Medulla oblongata (tissue), 1 donor: ENCODE measurements at regions not wholly inside any gene's neighbourhood (a gene's known extent, or its start where the extent isn't known, plus 50 kb on each side); places are given as distances from the start of the nearest gene placed in this dataset.
"Not testable (repeated sequence)": the region's sequence is repeated elsewhere in the genome, so short reads cannot be mapped to it uniquely, and the experiment has no call there.

Source experiments
- DNase-seq: peaks from one replicate; pipeline ENCODE4 v3.0.0-alpha.2; 2015; ENCODE audit errors: extremely low spot score

DNA sequence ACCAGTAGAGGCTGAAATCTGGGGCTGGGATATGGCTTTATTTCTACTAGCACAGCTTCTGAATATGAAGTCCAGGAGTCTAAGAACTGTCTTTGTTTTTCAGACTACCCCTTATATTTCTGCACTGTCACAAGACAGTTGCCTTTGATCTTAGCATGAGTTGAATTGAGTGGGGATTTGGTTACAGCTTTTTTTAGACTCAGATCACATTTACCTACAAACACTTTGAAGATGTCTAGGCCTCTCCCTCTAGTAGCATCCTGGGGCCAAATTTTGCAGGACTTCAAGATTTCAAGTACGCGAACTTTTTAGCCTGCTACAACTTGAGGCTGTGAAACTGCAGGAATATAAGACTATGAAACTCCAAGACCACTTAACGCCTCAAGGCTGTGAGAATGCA is 240.2 kb downstream of the NEBL start:
- no peak for DNase-seq

DNA sequence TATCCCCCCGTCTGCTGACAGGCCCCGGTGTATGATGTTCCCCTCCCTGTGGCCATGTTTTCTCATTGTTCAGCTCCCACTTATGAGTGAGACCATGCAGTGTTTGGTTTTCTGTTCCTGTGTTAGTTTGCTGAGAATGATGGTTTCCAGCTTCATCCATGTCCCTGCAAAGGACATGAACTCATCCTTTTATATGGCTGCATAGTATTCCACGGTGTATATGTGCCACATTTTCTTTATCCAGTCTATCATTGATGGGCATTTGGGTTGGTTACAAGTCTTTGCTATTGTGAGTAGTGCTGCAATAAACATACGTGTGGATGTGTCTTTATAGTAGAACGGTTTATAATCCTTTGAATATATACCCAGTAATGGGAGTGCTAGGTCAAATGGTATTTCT is 244.7 kb downstream of the NEBL start:
- not testable (repeated sequence) for DNase-seq

DNA sequence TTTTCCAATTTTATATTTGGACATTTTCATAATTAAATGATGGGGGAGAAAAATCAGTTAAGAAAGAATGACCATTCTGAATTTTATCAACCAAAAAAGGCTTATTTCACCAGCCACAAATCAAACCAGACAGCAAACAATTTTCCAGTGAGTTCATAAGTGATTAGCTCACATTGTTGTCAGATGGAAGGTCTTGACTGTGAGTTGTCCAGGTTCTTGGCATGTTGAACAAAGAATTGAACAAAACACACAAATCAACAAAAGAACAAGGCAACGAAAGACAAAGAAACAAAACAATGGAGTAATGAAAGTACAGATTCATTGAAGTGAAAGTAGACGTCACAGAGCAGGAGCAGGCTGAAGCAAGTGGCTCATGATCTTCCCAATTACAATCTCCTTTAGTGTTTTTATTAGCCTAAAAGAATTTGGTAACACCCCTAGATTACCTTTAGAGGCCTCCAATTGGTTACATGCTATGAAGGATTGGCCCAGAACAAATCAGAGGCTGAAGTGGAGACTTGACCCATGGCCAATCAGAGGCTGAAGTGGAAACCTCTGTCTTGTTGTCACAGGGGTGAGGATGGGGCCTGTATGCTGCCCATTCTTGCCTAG is 248.7 kb downstream of the NEBL start:
- no peak for DNase-seq

DNA sequence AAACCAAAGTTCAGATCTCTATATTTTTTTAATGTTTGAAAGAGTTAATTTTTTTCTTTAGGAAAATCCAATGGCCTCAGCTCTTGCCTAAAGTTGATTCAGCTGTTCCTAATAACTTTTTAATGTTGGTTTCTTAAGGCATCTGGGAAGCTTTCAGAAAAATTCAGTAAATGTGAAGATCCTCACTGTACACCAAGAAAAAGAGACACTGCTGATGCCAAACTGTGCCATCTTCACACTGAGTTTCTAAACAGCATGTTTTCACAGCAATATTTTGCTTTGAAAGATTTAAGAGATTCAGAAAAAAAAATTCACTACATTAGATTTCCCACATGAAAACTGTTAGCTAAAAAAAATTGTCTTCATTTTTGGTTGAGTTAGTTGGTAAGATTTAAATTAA is 249.4 kb downstream of the NEBL start:
- DNase-seq, result no peak

DNA sequence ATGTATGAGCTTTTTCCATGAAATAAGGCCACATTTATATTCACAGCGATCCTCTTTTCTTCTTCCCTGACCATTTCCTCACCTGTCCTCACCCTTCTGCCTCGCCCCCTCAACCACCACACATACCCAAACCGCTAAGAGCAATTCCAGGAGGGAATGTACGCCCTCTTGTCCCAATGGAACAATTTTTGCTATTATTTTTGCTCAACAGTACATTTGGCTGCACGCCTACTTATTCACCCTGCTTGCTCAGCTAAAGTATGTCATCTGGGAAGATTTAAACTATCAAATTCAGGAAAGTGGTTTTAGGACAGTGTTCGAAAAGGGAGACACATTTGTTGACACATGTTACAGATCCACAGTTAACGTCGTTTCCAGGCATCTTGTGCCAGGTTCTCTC is 252.7 kb downstream of the NEBL start:
- DNase-seq, result no peak

DNA sequence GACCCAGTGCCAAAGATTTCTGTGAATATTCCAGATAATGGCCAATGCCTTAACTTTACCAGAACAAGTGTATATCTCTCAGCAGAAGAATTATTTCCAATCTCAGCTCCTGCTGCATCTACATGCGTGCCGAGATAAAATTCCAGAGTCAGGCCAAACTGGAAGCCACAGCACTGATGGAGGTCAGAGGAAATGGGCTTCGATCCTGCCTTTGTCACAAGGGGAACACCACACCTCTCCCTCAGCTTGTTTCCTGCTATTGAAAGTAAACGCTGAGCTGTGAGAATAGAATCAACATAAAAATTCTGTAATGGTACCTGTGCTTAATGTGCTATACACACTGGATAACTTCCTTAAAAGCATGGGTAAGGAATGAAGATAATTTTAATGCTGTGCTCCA is 255.5 kb downstream of the NEBL start:
- no peak for DNase-seq

DNA sequence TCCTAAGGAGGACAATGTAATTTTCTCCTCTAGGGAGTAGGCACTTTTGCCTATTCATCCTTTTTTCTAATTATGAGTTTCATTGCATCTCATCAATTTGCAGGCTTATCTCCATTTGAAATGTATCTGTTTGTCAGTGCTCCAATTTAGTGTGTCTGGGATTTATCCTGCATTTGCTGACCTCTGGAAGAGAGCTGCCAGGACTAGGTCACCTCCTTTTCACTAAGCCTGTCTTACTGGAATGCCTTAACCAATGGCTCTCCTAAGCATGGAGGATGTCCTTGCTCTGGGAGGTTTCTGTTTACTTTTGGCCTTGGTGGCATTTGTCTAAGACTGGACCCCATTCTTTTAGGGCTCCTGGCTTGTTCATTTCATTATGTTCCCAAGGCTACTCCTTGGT is 261.5 kb downstream of the NEBL start:
- DNase-seq, result no peak

DNA sequence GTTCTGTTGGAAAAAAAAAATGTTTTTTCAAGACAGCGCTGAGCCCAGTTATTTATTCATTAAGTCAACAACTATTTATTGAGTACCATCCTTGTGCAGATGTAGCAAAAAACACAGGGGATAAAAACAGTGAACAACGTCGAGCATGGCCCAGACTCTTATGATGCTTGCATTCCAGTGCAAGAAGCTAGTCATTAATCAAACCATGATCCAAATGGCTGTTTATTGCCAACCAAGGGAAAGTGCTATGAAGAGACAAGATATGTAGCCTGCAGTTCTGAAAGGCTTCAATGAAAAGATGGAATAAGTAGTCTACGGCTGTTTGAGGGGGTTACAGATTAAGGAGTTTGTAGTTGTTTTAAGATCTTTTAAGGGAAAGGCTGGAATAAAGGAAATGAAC is 262.3 kb downstream of the NEBL start:
- no peak for DNase-seq

DNA sequence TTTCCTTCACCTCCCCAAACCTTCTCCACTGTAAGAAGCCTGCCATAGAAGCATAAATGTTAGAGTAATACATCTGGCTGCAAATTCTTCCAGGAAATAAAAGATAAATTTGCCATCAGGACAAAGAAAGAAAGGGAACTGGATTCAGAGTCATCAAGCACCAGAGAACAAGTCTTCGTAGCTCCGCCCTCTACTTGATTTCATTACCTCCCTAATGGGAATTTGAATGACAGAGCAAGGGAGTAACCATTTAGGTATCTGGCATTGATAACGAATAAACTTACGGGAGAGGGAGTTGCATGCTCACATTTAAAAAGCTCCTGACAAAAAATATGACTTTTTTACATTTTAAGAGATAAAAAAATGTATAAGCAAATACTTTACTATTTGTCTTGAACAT is 263.4 kb downstream of the NEBL start:
- no peak for DNase-seq

DNA sequence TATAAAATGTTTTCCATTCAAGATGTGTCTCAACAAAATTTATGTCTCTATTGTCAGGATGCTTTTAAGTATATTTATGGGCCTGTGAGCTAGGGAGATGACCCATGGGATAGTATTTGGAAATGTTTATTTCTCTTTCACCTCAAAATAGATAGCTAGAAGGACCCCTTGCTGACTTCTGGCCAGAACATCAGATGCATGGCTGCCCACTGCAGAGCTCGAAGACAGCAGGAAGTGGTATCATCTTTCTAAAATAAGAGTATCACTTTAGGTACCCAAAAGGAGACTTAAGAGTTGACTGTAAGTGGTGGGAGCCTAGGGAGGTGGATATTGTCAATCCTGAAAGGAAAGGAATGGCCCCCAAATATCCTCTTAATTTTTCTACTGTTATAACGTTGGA is 264.4 kb downstream of the NEBL start:
- no peak for DNase-seq

DNA sequence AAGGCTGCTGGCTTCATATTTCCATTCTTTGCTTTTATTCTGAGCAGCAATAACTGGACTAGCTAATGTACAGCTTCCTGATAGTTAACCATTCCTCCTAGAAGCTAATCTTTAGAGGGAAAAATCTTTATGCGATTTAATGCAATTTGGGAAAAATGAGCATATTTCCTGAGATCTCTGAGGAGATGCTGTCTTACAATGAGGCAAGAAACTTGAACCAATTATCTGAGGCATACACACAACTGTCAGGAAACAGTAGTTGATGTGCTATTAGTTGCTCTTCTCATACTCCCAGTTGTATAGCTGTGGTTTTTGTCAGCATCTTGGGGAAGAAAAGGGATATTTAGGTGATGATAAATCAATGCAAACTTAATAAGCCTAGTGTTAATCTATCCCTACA is 265.9 kb downstream of the NEBL start:
- no peak for DNase-seq

DNA sequence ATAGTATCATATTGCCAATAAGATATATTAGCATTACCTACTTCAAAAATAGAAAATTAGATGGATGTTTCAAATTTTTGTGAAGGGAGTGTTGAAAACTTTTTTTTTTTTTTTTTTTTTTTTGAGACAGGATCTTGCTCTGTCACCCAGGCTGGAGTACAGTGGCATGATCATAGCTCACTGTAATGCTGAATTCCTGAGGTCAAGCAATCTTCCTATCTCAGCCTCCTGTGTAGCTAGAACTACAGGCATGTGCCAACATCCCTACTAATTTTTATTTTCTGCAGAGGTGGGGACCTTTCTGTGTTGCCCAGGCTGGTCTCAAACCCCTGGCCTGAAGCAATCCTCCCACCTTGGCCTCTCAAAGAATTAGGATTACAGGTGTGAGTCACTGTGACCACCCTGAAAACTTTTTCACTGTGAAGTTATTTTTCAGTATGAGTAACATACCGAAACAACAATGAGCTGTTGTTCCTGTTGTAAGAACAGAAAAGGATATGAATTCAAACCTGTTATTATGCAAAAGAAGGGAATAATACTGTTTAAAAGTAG is 266.9 kb downstream of the NEBL start:
- no peak for DNase-seq

DNA sequence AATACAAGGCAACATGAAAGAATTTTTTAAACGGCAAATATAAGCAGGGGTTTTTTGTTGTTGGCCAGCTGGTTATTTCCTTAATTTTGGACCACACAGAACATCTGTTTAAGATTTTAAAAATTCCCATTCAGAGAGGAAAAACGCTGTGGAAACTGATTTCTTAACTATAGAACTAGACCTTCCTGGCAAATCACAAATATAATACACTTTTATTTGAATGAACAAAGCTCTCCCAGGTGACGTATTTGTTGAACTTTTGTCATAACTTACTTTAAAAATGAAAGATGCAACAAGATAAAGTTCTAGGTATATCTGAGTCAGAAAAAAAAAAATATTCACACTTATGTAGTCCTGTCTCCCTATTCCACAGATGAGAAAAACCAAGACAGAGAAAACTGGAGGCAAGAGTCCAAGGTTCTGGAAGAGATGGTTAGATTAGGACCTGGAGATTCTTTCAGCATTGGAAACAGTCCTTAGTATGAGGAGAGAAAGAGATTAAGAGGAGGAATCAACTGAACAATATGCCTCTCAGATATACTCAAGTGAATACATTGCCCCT is 269.1 kb downstream of the NEBL start:
- DNase-seq, result no peak

DNA sequence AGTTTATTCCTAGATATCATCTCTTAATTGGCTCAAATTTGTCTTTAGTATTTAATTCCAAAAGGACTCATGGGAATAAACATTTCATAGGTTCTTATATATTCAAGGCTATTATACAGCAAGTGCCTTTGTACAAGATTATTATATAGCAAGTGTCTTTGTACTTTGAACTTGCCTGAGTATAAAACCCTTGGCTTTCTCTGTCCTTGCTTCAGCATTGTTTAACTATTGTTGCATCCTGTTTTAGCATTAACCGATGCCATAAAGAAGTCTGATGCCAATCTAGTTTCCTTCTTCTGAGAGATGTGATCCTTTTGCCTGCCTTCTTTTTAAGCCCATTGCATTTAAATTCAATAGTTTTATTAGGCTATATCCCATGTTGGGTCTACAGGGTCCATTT is 270.0 kb downstream of the NEBL start:
- no peak for DNase-seq

DNA sequence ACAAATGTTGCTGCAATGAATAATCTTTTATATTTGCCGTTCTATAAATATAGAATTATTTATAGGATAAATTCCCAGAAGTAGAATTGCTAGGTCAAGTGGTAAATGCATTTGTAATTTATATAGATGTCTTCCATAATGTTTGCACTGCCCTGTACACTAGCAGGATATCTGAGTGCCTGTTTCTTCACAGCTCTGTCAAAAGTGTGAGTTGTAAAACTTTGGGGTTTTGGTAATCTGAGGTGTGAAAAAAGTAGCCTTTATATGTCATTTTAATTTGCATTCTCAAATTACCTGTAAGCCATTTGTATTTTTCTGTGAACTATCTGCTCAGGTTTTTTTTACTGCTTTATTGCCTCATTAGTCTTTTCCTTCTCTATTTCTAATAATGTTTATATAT is 271.2 kb downstream of the NEBL start:
- DNase-seq, result no peak

DNA sequence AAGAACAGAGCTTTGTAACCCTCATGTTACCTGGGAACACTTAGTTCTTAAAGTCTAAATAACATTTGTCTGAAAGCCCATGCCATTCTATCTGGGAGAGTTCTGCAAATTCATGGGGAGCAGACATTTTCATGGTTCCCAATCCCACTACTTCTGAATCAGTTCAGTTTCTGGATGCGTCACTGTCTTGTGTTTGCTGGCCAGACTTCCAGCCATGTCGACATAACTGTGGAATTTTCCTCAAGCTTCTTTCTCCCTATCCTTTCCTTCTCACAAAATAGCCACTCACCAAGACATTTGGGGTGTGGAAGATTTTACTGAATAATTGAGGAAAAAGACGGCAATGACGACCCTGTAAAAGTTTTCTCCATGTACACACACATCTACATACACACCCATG is 272.5 kb downstream of the NEBL start:
- no peak for DNase-seq

DNA sequence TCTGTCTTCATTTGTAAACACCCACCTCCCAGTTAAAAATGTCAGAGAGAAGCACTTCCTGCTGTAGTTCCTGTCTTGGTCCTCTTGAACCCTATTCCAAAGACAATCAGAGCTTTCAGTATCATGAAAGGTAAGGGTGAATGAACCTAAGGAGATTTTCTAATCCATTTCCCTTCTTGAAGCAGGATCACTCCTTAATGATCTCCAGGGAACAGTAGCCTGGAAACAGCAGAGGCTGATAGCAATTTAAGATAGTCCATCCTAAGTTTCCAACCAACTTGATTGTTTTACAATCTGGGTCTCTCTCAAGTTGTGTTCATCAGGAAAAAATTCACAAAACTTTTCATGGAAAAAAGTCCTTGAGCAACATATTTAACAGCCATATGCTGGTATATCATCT is 273.6 kb downstream of the NEBL start:
- no peak for DNase-seq

DNA sequence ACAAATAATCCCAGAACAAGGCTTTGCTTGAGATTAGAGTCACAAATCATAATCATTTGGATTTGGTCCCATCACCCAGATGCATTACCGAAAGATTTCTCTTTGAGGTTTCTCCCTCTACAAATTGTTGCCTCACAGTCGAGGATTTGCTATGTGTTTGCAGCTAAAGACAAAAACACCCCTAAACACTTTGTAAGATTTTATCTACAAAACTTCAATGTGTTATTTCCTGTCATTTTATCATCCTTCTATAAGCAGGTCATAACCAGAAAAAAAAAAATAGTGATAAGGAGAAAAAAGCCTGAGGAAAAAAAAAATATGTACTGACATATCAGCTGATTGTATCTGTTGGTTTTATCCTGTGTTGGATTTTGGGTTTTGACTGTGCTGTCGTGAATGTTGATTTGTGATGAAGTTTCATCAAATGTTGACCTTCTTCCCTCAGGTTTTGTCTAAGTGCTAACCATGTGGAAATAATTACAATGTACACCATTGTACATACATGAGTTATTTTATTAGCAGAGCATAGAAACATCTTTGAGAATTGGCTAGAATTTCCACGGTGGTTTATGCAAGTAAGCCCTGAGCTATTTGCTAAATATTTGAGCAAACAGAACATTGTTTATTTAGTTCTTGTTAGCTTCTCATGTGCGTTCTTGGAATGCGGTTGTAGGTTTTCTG is 274.4 kb downstream of the NEBL start:
- DNase-seq, result no peak

DNA sequence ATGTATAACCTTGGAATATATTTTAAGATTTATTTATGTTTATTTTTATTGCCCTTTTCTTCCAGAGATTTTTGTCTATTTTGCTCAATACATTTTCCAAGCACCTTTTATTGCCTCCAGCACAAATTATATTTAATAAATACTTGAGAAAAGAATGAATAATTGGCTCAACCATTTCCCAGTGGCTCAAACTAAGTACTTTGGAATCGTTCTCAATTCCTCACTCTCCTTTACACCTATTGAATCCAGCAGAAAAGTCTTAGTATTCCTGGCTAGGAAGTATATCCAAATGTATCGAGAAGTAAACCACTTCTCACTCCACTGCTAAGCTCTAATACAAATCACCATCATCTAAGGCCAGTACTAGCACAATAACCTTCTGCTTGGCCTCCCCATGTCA is 276.1 kb downstream of the NEBL start:
- DNase-seq, result no peak

DNA sequence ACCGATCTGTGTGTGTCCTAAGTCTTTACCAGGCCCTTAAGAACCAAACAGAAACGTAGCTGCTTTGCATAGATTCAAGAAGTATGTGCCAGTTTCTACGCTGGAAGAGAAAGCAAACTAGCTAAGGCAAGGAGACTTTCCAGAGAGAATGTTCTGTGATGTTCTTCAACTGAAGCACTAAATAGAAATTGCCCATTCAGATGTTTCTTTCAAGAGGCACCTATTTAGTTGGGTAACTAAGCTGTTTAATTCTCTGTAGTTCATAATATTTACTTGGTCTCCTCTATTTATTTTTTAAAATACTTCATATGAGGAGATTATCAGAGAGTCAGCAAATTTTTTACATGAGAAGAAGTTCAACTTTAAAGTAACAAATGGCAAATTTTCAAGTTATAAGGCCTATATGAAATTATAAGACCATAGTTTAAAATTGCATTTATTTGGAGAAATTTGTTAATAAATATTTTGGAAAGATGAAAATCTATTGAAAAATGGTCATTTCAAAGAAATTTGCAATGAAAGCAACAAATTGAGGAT is 279.0 kb downstream of the NEBL start:
- no peak for DNase-seq

DNA sequence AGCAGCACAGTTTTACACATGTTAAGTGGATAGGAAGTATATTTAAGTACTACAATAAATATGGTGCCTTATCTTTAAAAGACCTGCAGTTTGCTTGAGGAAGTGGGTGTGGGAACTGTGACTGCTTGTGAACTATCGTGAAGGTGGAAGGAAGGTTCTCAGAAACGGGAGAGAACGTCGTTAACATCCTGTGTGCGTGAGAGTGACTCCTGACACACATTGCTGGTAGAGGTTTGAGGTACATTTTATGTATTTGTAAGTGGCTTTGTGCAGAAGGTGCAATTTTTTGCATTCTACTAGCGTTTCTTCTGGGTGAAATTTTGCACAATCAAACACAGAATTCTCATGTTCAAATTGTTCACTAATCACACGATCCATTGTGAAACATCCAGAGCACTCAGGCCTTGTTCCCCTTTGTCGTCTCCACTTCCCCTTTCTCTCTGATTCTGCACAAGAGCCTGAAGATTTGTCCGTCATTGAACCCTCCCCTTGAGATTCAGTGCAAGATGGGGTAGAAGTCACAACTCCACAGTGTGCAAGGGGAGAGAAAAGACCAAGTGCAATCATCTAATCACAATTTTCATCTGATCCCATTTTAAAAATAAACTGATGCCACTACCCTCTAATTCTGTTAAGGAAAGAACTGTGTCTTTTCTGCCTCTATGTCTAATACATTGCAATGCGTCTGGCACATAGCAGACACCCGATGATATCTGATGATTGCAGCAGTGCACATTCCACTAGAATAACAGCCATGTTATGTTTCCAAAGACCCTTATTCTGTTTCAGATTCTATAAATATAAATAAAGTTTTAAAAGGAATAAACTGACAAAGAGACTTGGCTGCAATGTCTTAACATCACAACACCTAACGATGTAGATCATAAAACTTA is 279.9 kb downstream of the NEBL start:
- peak; percentile 72 for DNase-seq

DNA sequence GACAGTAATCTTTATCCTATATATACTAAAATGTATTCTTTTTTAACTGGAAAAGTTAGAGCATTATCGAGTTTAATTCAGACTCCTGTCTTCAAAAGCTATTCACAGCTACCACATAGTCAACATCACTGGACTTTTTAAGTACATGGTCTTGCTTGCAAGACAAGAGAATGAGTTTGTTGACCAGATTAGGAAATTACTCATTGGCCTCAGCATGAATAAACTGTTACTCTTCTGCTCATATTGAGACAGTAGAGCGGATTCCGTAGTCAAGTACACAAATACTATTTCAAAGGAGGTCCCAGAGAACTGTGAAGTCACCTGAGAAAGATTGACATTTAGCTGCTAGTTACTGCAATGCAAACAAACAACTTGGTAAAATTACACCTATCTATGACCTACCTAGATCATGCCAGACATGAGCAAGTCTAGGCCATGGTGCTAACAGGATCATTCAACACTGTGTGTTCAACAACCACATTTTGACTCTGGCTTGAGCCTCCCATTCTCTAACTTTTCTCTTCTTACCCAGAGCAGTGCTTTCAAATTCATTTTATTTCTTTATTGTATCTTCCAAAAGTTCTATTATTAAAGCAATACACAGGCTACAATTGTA is 280.9 kb downstream of the NEBL start:
- no peak for DNase-seq
